ENCODE measurements at regions not wholly inside any gene's neighbourhood (a gene's known extent, or its start where the extent isn't known, plus 50 kb on each side); places are given as distances from the start of the nearest gene placed in this dataset.
"Not testable (repeated sequence)": the region's sequence is repeated elsewhere in the genome, so short reads cannot be mapped to it uniquely, and the experiment has no call there.

- no peak for DNase-seq
- no peaks in the 10 kb centered on the region for H3K4me1 Mint-ChIP-seq (ENCODE audit: low read depth, unreplicated experiment)
These were observed 59.1 kb upstream of the DHRS4 start for GRCh38 chr14:23894362-23895052.

DNA sequence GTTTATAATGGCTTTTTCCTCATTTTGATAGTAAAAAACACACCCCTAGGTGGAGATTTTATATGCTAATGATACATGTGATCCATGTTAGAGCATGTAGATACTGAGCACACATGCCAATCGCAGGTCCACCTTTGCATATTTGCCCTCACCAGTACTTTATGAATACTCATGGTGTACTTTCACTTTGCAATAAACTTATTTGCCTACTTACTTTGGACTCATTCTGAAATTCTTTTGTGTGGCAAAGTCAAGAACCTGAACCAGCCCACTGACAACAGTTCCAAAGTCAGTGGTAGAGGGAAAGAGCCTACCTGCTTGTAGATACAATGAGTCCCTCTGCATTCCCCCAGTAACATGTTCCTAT is 58.5 kb upstream of the DHRS4 start:
- Mint-ChIP-seq H3K9me3 (ENCODE audit: unreplicated experiment) (peaks cover 5% of the 10 kb centered on the region), H3K4me3 (ENCODE audit: unreplicated experiment) (no peak overlapping the region), H3K4me1 (ENCODE audit: low read depth, unreplicated experiment) (no peaks in the 10 kb centered on the region), H3K27ac (ENCODE audit: unreplicated experiment) (no peak overlapping the region), H3K36me3 (ENCODE audit: unreplicated experiment) (peaks cover 12% of the 10 kb centered on the region), H3K27me3 (ENCODE audit: unreplicated experiment) (peaks cover 6% of the 10 kb centered on the region)
- no peak for TF ChIP-seq CTCF (IDR thresholded peaks at IDR 0.05; ENCODE audit: partially characterized antibody, unreplicated experiment)
- DNase-seq: no peak

More at GRCh38 chr14:23894362-23895052, 59.1 kb upstream of the DHRS4 start:
- peaks cover 5% of the 10 kb centered on the region for H3K9me3 Mint-ChIP-seq (ENCODE audit: unreplicated experiment)
- peaks cover 12% of the 10 kb centered on the region for H3K36me3 Mint-ChIP-seq (ENCODE audit: unreplicated experiment)
- H3K4me3 Mint-ChIP-seq (ENCODE audit: unreplicated experiment): no peak overlapping the region
- TF ChIP-seq CTCF (IDR thresholded peaks at IDR 0.05; ENCODE audit: partially characterized antibody, unreplicated experiment): no peak
- peaks cover 6% of the 10 kb centered on the region for H3K27me3 Mint-ChIP-seq (ENCODE audit: unreplicated experiment)
- H3K27ac Mint-ChIP-seq (ENCODE audit: unreplicated experiment): no peak overlapping the region

GRCh38 chr14:23895480-23895879 is 58.1 kb upstream of the DHRS4 start:
- Mint-ChIP-seq H3K4me1 (ENCODE audit: low read depth, unreplicated experiment) (no peaks in the 10 kb centered on the region), H3K4me3 (ENCODE audit: unreplicated experiment) (no peak overlapping the region), H3K9me3 (ENCODE audit: unreplicated experiment) (peaks cover 5% of the 10 kb centered on the region), H3K36me3 (ENCODE audit: unreplicated experiment) (peaks cover 12% of the 10 kb centered on the region), H3K27ac (ENCODE audit: unreplicated experiment) (no peak overlapping the region), H3K27me3 (ENCODE audit: unreplicated experiment) (peaks cover 6% of the 10 kb centered on the region)
- no peak for TF ChIP-seq CTCF (IDR thresholded peaks at IDR 0.05; ENCODE audit: partially characterized antibody, unreplicated experiment)
- no peak for DNase-seq

DNA sequence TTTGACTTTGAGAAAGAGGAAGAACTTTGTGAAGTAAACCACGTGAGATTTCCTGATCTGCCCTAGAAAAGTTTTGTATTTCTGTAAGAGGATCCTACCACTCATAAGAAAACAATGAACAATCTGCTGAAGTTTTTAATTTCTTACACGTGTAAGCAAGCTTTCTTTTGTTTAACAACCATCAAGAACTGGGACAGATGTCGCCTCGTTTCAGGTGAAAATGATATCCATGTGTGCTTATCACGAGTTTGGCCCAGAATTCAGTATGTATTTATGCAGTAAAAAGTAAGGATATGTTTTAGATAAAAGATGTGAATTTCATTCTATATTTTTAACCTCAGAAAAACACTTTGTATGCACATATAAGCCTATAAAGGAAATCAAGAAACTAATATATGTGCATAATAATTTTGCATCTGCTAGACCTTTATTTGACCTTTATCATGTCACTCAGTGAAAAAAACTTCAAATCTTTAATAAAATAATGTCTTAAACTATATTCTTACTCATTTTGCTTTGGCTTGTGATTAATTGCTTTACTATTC is 56.9 kb upstream of the DHRS4 start:
- Mint-ChIP-seq H3K36me3 (ENCODE audit: unreplicated experiment) (peaks cover 12% of the 10 kb centered on the region), H3K27ac (ENCODE audit: unreplicated experiment) (no peak overlapping the region), H3K4me1 (ENCODE audit: low read depth, unreplicated experiment) (no peaks in the 10 kb centered on the region), H3K27me3 (ENCODE audit: unreplicated experiment) (peaks cover 6% of the 10 kb centered on the region), H3K4me3 (ENCODE audit: unreplicated experiment) (no peak overlapping the region), H3K9me3 (ENCODE audit: unreplicated experiment) (peaks cover 3% of the 10 kb centered on the region)
- TF ChIP-seq CTCF (IDR thresholded peaks at IDR 0.05; ENCODE audit: partially characterized antibody, unreplicated experiment): no peak
- DNase-seq: no peak

DNA sequence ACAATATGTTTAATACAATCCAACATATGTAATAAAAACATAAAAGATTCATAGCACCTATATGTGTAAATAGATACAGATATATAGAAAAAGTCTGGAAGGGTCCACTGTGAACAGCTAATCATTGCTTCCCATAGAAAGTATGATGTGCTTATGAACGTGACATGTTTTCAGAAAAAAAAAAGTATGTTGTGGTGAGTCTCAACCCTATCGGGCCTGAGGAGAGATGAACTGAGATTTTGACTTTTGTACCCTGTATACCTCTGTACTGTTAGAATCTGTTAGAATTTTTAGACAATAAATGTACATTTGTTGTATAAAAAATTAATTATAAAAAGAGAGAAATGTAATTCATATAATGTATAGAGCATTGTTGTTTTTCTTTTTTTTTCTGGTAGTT is 56.3 kb upstream of the DHRS4 start:
- not testable (repeated sequence) for H3K4me3 Mint-ChIP-seq (ENCODE audit: unreplicated experiment); H3K4me1 Mint-ChIP-seq (ENCODE audit: low read depth, unreplicated experiment); H3K27me3 Mint-ChIP-seq (ENCODE audit: unreplicated experiment); H3K9me3 Mint-ChIP-seq (ENCODE audit: unreplicated experiment); DNase-seq
- Mint-ChIP-seq H3K27ac (ENCODE audit: unreplicated experiment) (peak overlapping the region; percentile 64), H3K36me3 (ENCODE audit: unreplicated experiment) (peaks cover 12% of the 10 kb centered on the region)

GRCh38 chr14:23898359-23898758 is 55.2 kb upstream of the DHRS4 start:
- DNase-seq; H3K4me3 Mint-ChIP-seq (ENCODE audit: unreplicated experiment); H3K27ac Mint-ChIP-seq (ENCODE audit: unreplicated experiment); H3K4me1 Mint-ChIP-seq (ENCODE audit: low read depth, unreplicated experiment); H3K27me3 Mint-ChIP-seq (ENCODE audit: unreplicated experiment); H3K9me3 Mint-ChIP-seq (ENCODE audit: unreplicated experiment): not testable (repeated sequence)
- peaks cover 11% of the 10 kb centered on the region for H3K36me3 Mint-ChIP-seq (ENCODE audit: unreplicated experiment)
